ENCODE measurements at regions not wholly inside any gene's neighbourhood (a gene's known extent, or its start where the extent isn't known, plus 50 kb on each side); places are given as distances from the start of the nearest gene placed in this dataset.

- no peak for TF ChIP-seq CTCF (IDR thresholded peaks at IDR 0.05 in 2 of 3, conservative IDR thresholded peaks at IDR 0.05 in 1 of 3; ENCODE audit: insufficient read depth in 2 of 3, low read depth in 1 of 3, low read length in 3 of 3)
- no peak for TF ChIP-seq EZH2 (IDR thresholded peaks at IDR 0.05; ENCODE audit: borderline replicate concordance, low read depth, low read length)
- no peak for TF ChIP-seq E2F1 (CRISPR knock-in tag; IDR thresholded peaks at IDR 0.05)
- no peak for TF ChIP-seq HIVEP1 (CRISPR knock-in tag; IDR thresholded peaks at IDR 0.05)
- no peak for TF ChIP-seq BCLAF1 (IDR thresholded peaks at IDR 0.05; ENCODE audit: borderline replicate concordance in 1 of 2, control insufficient read depth in 1 of 2, low read depth in 2 of 2, low read length in 1 of 2)
- no peak for TF ChIP-seq ZNF146 (CRISPR knock-in tag; IDR thresholded peaks at IDR 0.05; ENCODE audit: unreplicated experiment)
- TF ChIP-seq TAF15 (IDR thresholded peaks at IDR 0.05; ENCODE audit: low read depth, low read length) = no peak
- TF ChIP-seq FIP1L1 (IDR thresholded peaks at IDR 0.05; ENCODE audit: low read depth, low read length, poor library complexity, severe bottlenecking) = no peak
- no peak for TF ChIP-seq POLR2A (conservative IDR thresholded peaks at IDR 0.05)
- TF ChIP-seq PCBP2 (IDR thresholded peaks at IDR 0.05; ENCODE audit: low read depth, low read length, poor library complexity, severe bottlenecking) = no peak
- TF ChIP-seq ZNF184 (CRISPR knock-in tag; IDR thresholded peaks at IDR 0.05) = no peak
- TF ChIP-seq ZNF639 (CRISPR knock-in tag; conservative IDR thresholded peaks at IDR 0.05 in 1 of 2, IDR thresholded peaks at IDR 0.05 in 1 of 2) = no peak
Observed at GRCh38 chr5:101424530-101425175, 521.6 kb upstream of the ST8SIA4 start.

Measured in K562 (cell line).